ENCODE measurements at regions not wholly inside any gene's neighbourhood (a gene's known extent, or its start where the extent isn't known, plus 50 kb on each side); places are given as distances from the start of the nearest gene placed in this dataset.
"Not testable (repeated sequence)": the region's sequence is repeated elsewhere in the genome, so short reads cannot be mapped to it uniquely, and the experiment has no call there.

GRCh38 chr5:135169753-135170152 is 135.7 kb upstream of the PITX1 start:
- Histone ChIP-seq H3K27ac (ENCODE audit: poor library complexity, severe bottlenecking) (no peak overlapping the region), H3K27me3 (ENCODE audit: insufficient read depth, poor library complexity, severe bottlenecking) (no peaks in the 10 kb centered on the region), H3K9me3 (ENCODE audit: severe bottlenecking) (no peaks in the 10 kb centered on the region), H3K4me3 (ENCODE audit: severe bottlenecking) (no peak overlapping the region), H3K36me3 (ENCODE audit: low read depth) (no peaks in the 10 kb centered on the region), H3K4me1 (ENCODE audit: insufficient read depth, poor library complexity, severe bottlenecking) (no peaks in the 10 kb centered on the region)
- no peak for TF ChIP-seq CTCF (IDR thresholded peaks at IDR 0.05; ENCODE audit: poor library complexity, severe bottlenecking)
- ATAC-seq (ENCODE audit: low read depth): no peak
- no peak for DNase-seq (ENCODE audit: low spot score)

- H3K4me3 ChIP-seq (ENCODE audit: severe bottlenecking): no peak overlapping the region
- ATAC-seq (ENCODE audit: low read depth) (no peak), DNase-seq (ENCODE audit: low spot score) (no peak)
- no peaks in the 10 kb centered on the region for H3K27me3 ChIP-seq (ENCODE audit: insufficient read depth, poor library complexity, severe bottlenecking)
- H3K4me1 ChIP-seq (ENCODE audit: insufficient read depth, poor library complexity, severe bottlenecking): no peaks in the 10 kb centered on the region
- no peak for TF ChIP-seq CTCF (IDR thresholded peaks at IDR 0.05; ENCODE audit: poor library complexity, severe bottlenecking)
- no peaks in the 10 kb centered on the region for H3K36me3 ChIP-seq (ENCODE audit: low read depth)
- no peaks in the 10 kb centered on the region for H3K9me3 ChIP-seq (ENCODE audit: severe bottlenecking)
- no peak overlapping the region for H3K27ac ChIP-seq (ENCODE audit: poor library complexity, severe bottlenecking)
These were observed 133.6 kb upstream of the PITX1 start for GRCh38 chr5:135167634-135168033.

GRCh38 chr5:135164873-135165614 is 131.0 kb upstream of the PITX1 start:
- not testable (repeated sequence) for H3K4me3 ChIP-seq (ENCODE audit: severe bottlenecking); H3K4me1 ChIP-seq (ENCODE audit: insufficient read depth, poor library complexity, severe bottlenecking); ATAC-seq (ENCODE audit: low read depth); H3K27ac ChIP-seq (ENCODE audit: poor library complexity, severe bottlenecking); H3K27me3 ChIP-seq (ENCODE audit: insufficient read depth, poor library complexity, severe bottlenecking); H3K9me3 ChIP-seq (ENCODE audit: severe bottlenecking); H3K36me3 ChIP-seq (ENCODE audit: low read depth); DNase-seq (ENCODE audit: low spot score)

GRCh38 chr5:135163964-135164363 is 129.9 kb upstream of the PITX1 start:
- TF ChIP-seq CTCF (IDR thresholded peaks at IDR 0.05; ENCODE audit: poor library complexity, severe bottlenecking): no peak
- H3K9me3 ChIP-seq (ENCODE audit: severe bottlenecking): no peaks in the 10 kb centered on the region
- no peaks in the 10 kb centered on the region for H3K27me3 ChIP-seq (ENCODE audit: insufficient read depth, poor library complexity, severe bottlenecking)
- DNase-seq (ENCODE audit: low spot score) (no peak), ATAC-seq (ENCODE audit: low read depth) (no peak)
- H3K36me3 ChIP-seq (ENCODE audit: low read depth): no peaks in the 10 kb centered on the region
- no peaks in the 10 kb centered on the region for H3K4me1 ChIP-seq (ENCODE audit: insufficient read depth, poor library complexity, severe bottlenecking)
- H3K4me3 ChIP-seq (ENCODE audit: severe bottlenecking): no peak overlapping the region
- H3K27ac ChIP-seq (ENCODE audit: poor library complexity, severe bottlenecking): no peak overlapping the region

GRCh38 chr5:135163391-135163790 is 129.4 kb upstream of the PITX1 start:
- no peaks in the 10 kb centered on the region for H3K27me3 ChIP-seq (ENCODE audit: insufficient read depth, poor library complexity, severe bottlenecking)

More at GRCh38 chr5:135163391-135163790, 129.4 kb upstream of the PITX1 start:
- ATAC-seq (ENCODE audit: low read depth): no peak
- no peak for TF ChIP-seq CTCF (IDR thresholded peaks at IDR 0.05; ENCODE audit: poor library complexity, severe bottlenecking)
- H3K36me3 ChIP-seq (ENCODE audit: low read depth): no peaks in the 10 kb centered on the region
- no peak overlapping the region for H3K27ac ChIP-seq (ENCODE audit: poor library complexity, severe bottlenecking)
- H3K9me3 ChIP-seq (ENCODE audit: severe bottlenecking): peaks cover 1% of the 10 kb centered on the region
- no peaks in the 10 kb centered on the region for H3K4me1 ChIP-seq (ENCODE audit: insufficient read depth, poor library complexity, severe bottlenecking)
- no peak overlapping the region for H3K4me3 ChIP-seq (ENCODE audit: severe bottlenecking)
- no peak for DNase-seq (ENCODE audit: low spot score)

Measured in RWPE2 (cell line).